ENCODE measurements at regions not wholly inside any gene's neighbourhood (a gene's known extent, or its start where the extent isn't known, plus 50 kb on each side); places are given as distances from the start of the nearest gene placed in this dataset.

- peaks cover 28% of the 10 kb centered on the region for H3K4me1 Mint-ChIP-seq
- no peak for DNase-seq (ENCODE audit: low spot score in 2 of 2, unreplicated experiment in 2 of 2)
- H3K27ac Mint-ChIP-seq = no peak overlapping the region
- H3K9me3 Mint-ChIP-seq = peaks cover 8% of the 10 kb centered on the region
- no peaks in the 10 kb centered on the region for H3K27me3 Mint-ChIP-seq (ENCODE audit: low read depth)
- no peak for TF ChIP-seq CTCF (IDR thresholded peaks at IDR 0.05; ENCODE audit: unreplicated experiment)
- no peaks in the 10 kb centered on the region for H3K36me3 Mint-ChIP-seq
- H3K4me3 Mint-ChIP-seq = no peak overlapping the region
These were observed 225.0 kb downstream of the BLID start for GRCh38 chr11:121890946-121891515.

GRCh38 chr11:121890377-121890776 lies 225.6 kb downstream of the BLID start:
- no peaks in the 10 kb centered on the region for H3K36me3 Mint-ChIP-seq
- H3K4me1 Mint-ChIP-seq = peaks cover 35% of the 10 kb centered on the region
- H3K27ac Mint-ChIP-seq = no peak overlapping the region
- no peaks in the 10 kb centered on the region for H3K27me3 Mint-ChIP-seq (ENCODE audit: low read depth)
- H3K9me3 Mint-ChIP-seq = peaks cover 4% of the 10 kb centered on the region
- no peak overlapping the region for H3K4me3 Mint-ChIP-seq
- TF ChIP-seq CTCF (IDR thresholded peaks at IDR 0.05; ENCODE audit: unreplicated experiment) = no peak
- DNase-seq (ENCODE audit: low spot score in 2 of 2, unreplicated experiment in 2 of 2) = no peak

- H3K27ac Mint-ChIP-seq = no peak overlapping the region
- no peak for DNase-seq (ENCODE audit: low spot score in 2 of 2, unreplicated experiment in 2 of 2)
- no peak overlapping the region for H3K4me3 Mint-ChIP-seq
- H3K9me3 Mint-ChIP-seq = peaks cover 4% of the 10 kb centered on the region
- H3K27me3 Mint-ChIP-seq (ENCODE audit: low read depth) = no peaks in the 10 kb centered on the region
- peaks cover 37% of the 10 kb centered on the region for H3K4me1 Mint-ChIP-seq
- no peaks in the 10 kb centered on the region for H3K36me3 Mint-ChIP-seq
- no peak for TF ChIP-seq CTCF (IDR thresholded peaks at IDR 0.05; ENCODE audit: unreplicated experiment)
These were observed 226.1 kb downstream of the BLID start for GRCh38 chr11:121889931-121890330.

GRCh38 chr11:121889186-121889585 lies 226.8 kb downstream of the BLID start:
- Mint-ChIP-seq H3K9me3 (peaks cover 4% of the 10 kb centered on the region), H3K4me1 (peaks cover 37% of the 10 kb centered on the region), H3K27ac (no peak overlapping the region), H3K36me3 (no peaks in the 10 kb centered on the region), H3K4me3 (no peak overlapping the region), H3K27me3 (ENCODE audit: low read depth) (no peaks in the 10 kb centered on the region)
- DNase-seq (ENCODE audit: low spot score in 2 of 2, unreplicated experiment in 2 of 2) = no peak
- no peak for TF ChIP-seq CTCF (IDR thresholded peaks at IDR 0.05; ENCODE audit: unreplicated experiment)

- Mint-ChIP-seq H3K9me3 (no peaks in the 10 kb centered on the region), H3K36me3 (no peaks in the 10 kb centered on the region), H3K4me3 (no peak overlapping the region), H3K27me3 (ENCODE audit: low read depth) (no peaks in the 10 kb centered on the region), H3K27ac (no peak overlapping the region), H3K4me1 (peaks cover 37% of the 10 kb centered on the region)
- TF ChIP-seq CTCF (IDR thresholded peaks at IDR 0.05; ENCODE audit: unreplicated experiment) = no peak
- no peak for DNase-seq (ENCODE audit: low spot score in 2 of 2, unreplicated experiment in 2 of 2)
These were observed 227.9 kb downstream of the BLID start for GRCh38 chr11:121887976-121888557.

All from mesothelial cell of epicardium (in vitro differentiated cells).